HG03097 (cell line): ENCODE measurements at regions not wholly inside any gene's neighbourhood (a gene's known extent, or its start where the extent isn't known, plus 50 kb on each side); places are given as distances from the start of the nearest gene placed in this dataset.

Experiments
- ATAC-seq: cut with Tn5 transposase; IDR thresholded peaks from one replicate; pipeline ENCODE4 v1.9.1; 2021; ENCODE audit not compliant: unreplicated experiment, low FRiP score

GRCh38 chr6:23269436-23269835 lies 700.1 kb downstream of the HDGFL1 start:
- no peak for ATAC-seq

GRCh38 chr6:23272536-23272935 lies 703.2 kb downstream of the HDGFL1 start:
- ATAC-seq: no peak

GRCh38 chr6:23277521-23278179 lies 708.3 kb downstream of the HDGFL1 start:
- ATAC-seq: no peak

- ATAC-seq: no peak
These were observed 708.8 kb downstream of the HDGFL1 start for GRCh38 chr6:23278180-23278532.

GRCh38 chr6:23280437-23280836 lies 711.1 kb downstream of the HDGFL1 start:
- ATAC-seq: no peak

- ATAC-seq: no peak
These were observed 713.1 kb downstream of the HDGFL1 start for GRCh38 chr6:23282252-23283021.

- no peak for ATAC-seq
These were observed 724.3 kb downstream of the HDGFL1 start for GRCh38 chr6:23293653-23294052.

GRCh38 chr6:23301556-23301955 lies 732.2 kb downstream of the HDGFL1 start:
- ATAC-seq: no peak

- no peak for ATAC-seq
These were observed 733.1 kb downstream of the HDGFL1 start for GRCh38 chr6:23302514-23302913.

- ATAC-seq: no peak
These were observed 736.1 kb downstream of the HDGFL1 start for GRCh38 chr6:23305325-23305943.

GRCh38 chr6:23306251-23306950 lies 737.0 kb downstream of the HDGFL1 start:
- ATAC-seq: no peak

- ATAC-seq: no peak
These were observed 738.1 kb downstream of the HDGFL1 start for GRCh38 chr6:23307516-23307915.

GRCh38 chr6:23308166-23308565 lies 738.8 kb downstream of the HDGFL1 start:
- no peak for ATAC-seq

GRCh38 chr6:23311211-23311610 lies 741.8 kb downstream of the HDGFL1 start:
- no peak for ATAC-seq

GRCh38 chr6:23316131-23316530 lies 746.8 kb downstream of the HDGFL1 start:
- ATAC-seq: no peak

- no peak for ATAC-seq
These were observed 747.6 kb downstream of the HDGFL1 start for GRCh38 chr6:23316931-23317330.

- no peak for ATAC-seq
These were observed 750.2 kb downstream of the HDGFL1 start for GRCh38 chr6:23319582-23319981.

- no peak for ATAC-seq
These were observed 751.2 kb downstream of the HDGFL1 start for GRCh38 chr6:23320471-23321015.

GRCh38 chr6:23323897-23324296 lies 754.5 kb downstream of the HDGFL1 start:
- ATAC-seq: no peak

GRCh38 chr6:23325065-23325464 lies 755.7 kb downstream of the HDGFL1 start:
- no peak for ATAC-seq

GRCh38 chr6:23327621-23328020 lies 758.3 kb downstream of the HDGFL1 start:
- ATAC-seq: no peak
